Left cardiac atrium (tissue), 4 donors: ENCODE measurements at regions not wholly inside any gene's neighbourhood (a gene's known extent, or its start where the extent isn't known, plus 50 kb on each side); places are given as distances from the start of the nearest gene placed in this dataset.
"Not testable (repeated sequence)": the region's sequence is repeated elsewhere in the genome, so short reads cannot be mapped to it uniquely, and the experiment has no call there.

Source experiments
- ATAC-seq, 2 donors: fragments of 200-7000 bp; cut with Tn5 transposase; one replicate each; pipeline ENCODE4 v1.9.1; 2020; ENCODE audit warnings: mild to moderate bottlenecking in 2 of 2, moderate library complexity in 2 of 2
- DNase-seq: peaks from one replicate; pipeline ENCODE4 v3.0.0-alpha.2; 2020
- intact Hi-C, 2 donors: fragments of 100-400 bp; cut with DNase I; formaldehyde crosslinking; loops; one replicate each; pipeline versions ENCODE4 v1.14.1 to v1.15.1; 2022 to 2023
- donor health status: DM: no; HTN: yes; CAD: no.
- donor health status: DM: no; HTN: yes; CAD: no; lungs with severe emphysema.
- donor health status: DM: yes; HTN: yes; CAD: no.
- donor health status: Dilated cardiomyopathy.

- intact Hi-C loops, result no loop called here
- no peak for DNase-seq
- no peak for ATAC-seq
Observed at GRCh38 chr3:99586701-99587100, 51.7 kb upstream of the COL8A1 start.

- intact Hi-C loops, result no loop called here
- DNase-seq (no peak), ATAC-seq (no peak)
Observed at GRCh38 chr3:99579965-99580364, 58.4 kb upstream of the COL8A1 start.

GRCh38 chr3:99579246-99579645 is 59.1 kb upstream of the COL8A1 start:
- ATAC-seq, result no peak
- no peak for DNase-seq
- intact Hi-C loops, result no loop called here

- intact Hi-C loops, result no loop called here
- ATAC-seq (no peak), DNase-seq (no peak)
Observed at GRCh38 chr3:99578339-99578970, 59.9 kb upstream of the COL8A1 start.

- intact Hi-C loops, result no loop called here
- no peak for DNase-seq
- ATAC-seq, result no peak
Observed at GRCh38 chr3:99576904-99577559, 61.4 kb upstream of the COL8A1 start.

GRCh38 chr3:99575683-99576082 is 62.7 kb upstream of the COL8A1 start:
- intact Hi-C loops, result no loop called here
- DNase-seq (no peak), ATAC-seq (no peak)

GRCh38 chr3:99570061-99570460 is 68.3 kb upstream of the COL8A1 start:
- ATAC-seq (no peak), DNase-seq (no peak)
- intact Hi-C loops, result no loop called here

GRCh38 chr3:99568663-99569335 is 69.6 kb upstream of the COL8A1 start:
- ATAC-seq (no peak), DNase-seq (no peak)
- intact Hi-C loops, result no loop called here

GRCh38 chr3:99565331-99565730 is 73.1 kb upstream of the COL8A1 start:
- no peak for DNase-seq
- intact Hi-C loops, result no loop called here
- no peak for ATAC-seq

- intact Hi-C loops, result no loop called here
- no peak for DNase-seq
- ATAC-seq, result no peak
Observed at GRCh38 chr3:99562990-99563607, 75.3 kb upstream of the COL8A1 start.

GRCh38 chr3:99562138-99562537 is 76.3 kb upstream of the COL8A1 start:
- intact Hi-C loops, result no loop called here
- DNase-seq (no peak), ATAC-seq (no peak)

GRCh38 chr3:99561056-99561455 is 77.3 kb upstream of the COL8A1 start:
- intact Hi-C loops, result no loop called here
- no peak for ATAC-seq
- no peak for DNase-seq

GRCh38 chr3:99559196-99559595 is 79.2 kb upstream of the COL8A1 start:
- ATAC-seq (no peak), DNase-seq (no peak)
- intact Hi-C loops, result no loop called here

- peak in 1 of 2 donors; percentile 41 for ATAC-seq
- intact Hi-C loops, DNase-seq: not testable (repeated sequence)
Observed at GRCh38 chr3:99555885-99556284, 82.5 kb upstream of the COL8A1 start.

GRCh38 chr3:99551520-99551919 is 86.9 kb upstream of the COL8A1 start:
- intact Hi-C loops, result no loop called here
- ATAC-seq, result peak in 1 of 2 donors; percentile 72
- no peak for DNase-seq

- intact Hi-C loops, result no loop called here
- no peak for DNase-seq
- peak; percentile 41 to 84 for ATAC-seq
Observed at GRCh38 chr3:99549957-99550603, 88.3 kb upstream of the COL8A1 start.

GRCh38 chr3:99549220-99549619 is 89.2 kb upstream of the COL8A1 start:
- intact Hi-C loops, result no loop called here
- no peak for ATAC-seq

GRCh38 chr3:99548674-99549073 is 89.7 kb upstream of the COL8A1 start:
- intact Hi-C loops, result no loop called here
- no peak for DNase-seq
- no peak for ATAC-seq

More at GRCh38 chr3:99549220-99549619, 89.2 kb upstream of the COL8A1 start:
- DNase-seq, result no peak

- DNase-seq (no peak), ATAC-seq (peak; percentile 36 to 40)
- intact Hi-C loops, result no loop called here
Observed at GRCh38 chr3:99545941-99546580, 92.3 kb upstream of the COL8A1 start.
